GM21717 (cell line): ENCODE measurements at regions not wholly inside any gene's neighbourhood (a gene's known extent, or its start where the extent isn't known, plus 50 kb on each side); places are given as distances from the start of the nearest gene placed in this dataset.

Source experiments
- ATAC-seq: cut with Tn5 transposase; IDR thresholded peaks from one replicate; pipeline ENCODE4 v1.9.1; 2021; ENCODE audit warnings: mild to moderate bottlenecking, moderate library complexity; ENCODE audit not compliant: unreplicated experiment

GRCh38 chr5:166050531-166050930, 2240.9 kb upstream of the WWC1 start:
- no peak for ATAC-seq

- no peak for ATAC-seq
Observed at GRCh38 chr5:166058660-166059059, 2232.8 kb upstream of the WWC1 start.

GRCh38 chr5:166062094-166062493, 2229.4 kb upstream of the WWC1 start:
- ATAC-seq, result no peak

- no peak for ATAC-seq
Observed at GRCh38 chr5:166062719-166063118, 2228.7 kb upstream of the WWC1 start.

GRCh38 chr5:166063261-166063660, 2228.2 kb upstream of the WWC1 start:
- ATAC-seq, result no peak

GRCh38 chr5:166068547-166069335, 2222.7 kb upstream of the WWC1 start:
- ATAC-seq, result no peak

- ATAC-seq, result no peak
Observed at GRCh38 chr5:166073901-166074581, 2217.4 kb upstream of the WWC1 start.

- ATAC-seq, result no peak
Observed at GRCh38 chr5:166074582-166075481, 2216.6 kb upstream of the WWC1 start.

- no peak for ATAC-seq
Observed at GRCh38 chr5:166083183-166083959, 2208.1 kb upstream of the WWC1 start.

- no peak for ATAC-seq
Observed at GRCh38 chr5:166086568-166086967, 2204.9 kb upstream of the WWC1 start.

GRCh38 chr5:166088389-166089039, 2202.9 kb upstream of the WWC1 start:
- no peak for ATAC-seq

GRCh38 chr5:166091931-166092330, 2199.5 kb upstream of the WWC1 start:
- no peak for ATAC-seq

GRCh38 chr5:166093312-166093711, 2198.1 kb upstream of the WWC1 start:
- no peak for ATAC-seq

GRCh38 chr5:166102947-166103346, 2188.5 kb upstream of the WWC1 start:
- no peak for ATAC-seq

GRCh38 chr5:166111021-166111420, 2180.4 kb upstream of the WWC1 start:
- no peak for ATAC-seq

- no peak for ATAC-seq
Observed at GRCh38 chr5:166117072-166118066, 2174.1 kb upstream of the WWC1 start.

GRCh38 chr5:166119506-166119905, 2171.9 kb upstream of the WWC1 start:
- no peak for ATAC-seq

- ATAC-seq, result no peak
Observed at GRCh38 chr5:166123717-166124116, 2167.7 kb upstream of the WWC1 start.
